HepG2 (cell line): ENCODE measurements at regions not wholly inside any gene's neighbourhood (a gene's known extent, or its start where the extent isn't known, plus 50 kb on each side); places are given as distances from the start of the nearest gene placed in this dataset.

Source experiments
- DPF2 ChIP-seq: sonication (generic); formaldehyde crosslinking; IDR thresholded peaks from 2 replicates; pipeline ENCODE4 v1.4.0; 2020; ENCODE audit warnings: mild to moderate bottlenecking, low read depth, missing genetic modification reagents, borderline replicate concordance
- ETS1 ChIP-seq: sonication (generic); formaldehyde crosslinking; IDR thresholded peaks from 2 replicates; pipeline ENCODE4 v1.4.0; 2020; ENCODE audit warnings: missing genetic modification reagents
- EZH2 ChIP-seq: conservative IDR thresholded peaks from 2 replicates; pipeline ENCODE4 v1.6.1; 2012; ENCODE audit warnings: mild to moderate bottlenecking, low read depth, low read length, moderate library complexity
- NCOA2 ChIP-seq: sonication (generic); formaldehyde crosslinking; IDR thresholded peaks from 2 replicates; pipeline ENCODE4 v1.8.0; 2022; ENCODE audit warnings: inconsistent platforms
- SP2 ChIP-seq: sonication (generic); formaldehyde crosslinking; IDR thresholded peaks from 2 replicates; pipeline ENCODE4 v1.5.1; 2020; ENCODE audit warnings: mild to moderate bottlenecking, missing genetic modification reagents
- TF ChIP-seq, protein P1 (sequence below): sonication (generic); formaldehyde crosslinking; IDR thresholded peaks from 2 replicates; pipeline ENCODE4 v1.4.0; 2020; ENCODE audit warnings: missing genetic modification reagents, borderline replicate concordance

GRCh38 chrY:9029929-9030328 is 307.3 kb upstream of the TSPY4 start:
- TF ChIP-seq ETS1 = no peak
- no peak for TF ChIP-seq NCOA2 (CRISPR knock-in tag)
- no peak for TF ChIP-seq EZH2
- no peak for TF ChIP-seq DPF2
- TF ChIP-seq, protein P1, sequence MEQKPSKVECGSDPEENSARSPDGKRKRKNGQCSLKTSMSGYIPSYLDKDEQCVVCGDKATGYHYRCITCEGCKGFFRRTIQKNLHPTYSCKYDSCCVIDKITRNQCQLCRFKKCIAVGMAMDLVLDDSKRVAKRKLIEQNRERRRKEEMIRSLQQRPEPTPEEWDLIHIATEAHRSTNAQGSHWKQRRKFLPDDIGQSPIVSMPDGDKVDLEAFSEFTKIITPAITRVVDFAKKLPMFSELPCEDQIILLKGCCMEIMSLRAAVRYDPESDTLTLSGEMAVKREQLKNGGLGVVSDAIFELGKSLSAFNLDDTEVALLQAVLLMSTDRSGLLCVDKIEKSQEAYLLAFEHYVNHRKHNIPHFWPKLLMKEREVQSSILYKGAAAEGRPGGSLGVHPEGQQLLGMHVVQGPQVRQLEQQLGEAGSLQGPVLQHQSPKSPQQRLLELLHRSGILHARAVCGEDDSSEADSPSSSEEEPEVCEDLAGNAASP (CRISPR knock-in tag) = no peak
- no peak for TF ChIP-seq SP2
